ENCODE measurements at regions not wholly inside any gene's neighbourhood (a gene's known extent, or its start where the extent isn't known, plus 50 kb on each side); places are given as distances from the start of the nearest gene placed in this dataset.

GRCh38 chr20:39176457-39176856 is 214.3 kb downstream of the DHX35 start:
- TF ChIP-seq CTCF (IDR thresholded peaks at IDR 0.05) = no peak
- no peak for TF ChIP-seq POLR2A (IDR thresholded peaks at IDR 0.05)
